ENCODE measurements at regions not wholly inside any gene's neighbourhood (a gene's known extent, or its start where the extent isn't known, plus 50 kb on each side); places are given as distances from the start of the nearest gene placed in this dataset.

GRCh38 chr3:20280257-20280656 is 94.3 kb upstream of the SGO1 start:
- H3K4me3 ChIP-seq (ENCODE audit: extremely low read depth in 1 of 4, insufficient read depth in 2 of 4, low read depth in 3 of 4, low read length in 4 of 4) = no peak overlapping the region
- no peak overlapping the region for H3K4me2 ChIP-seq (ENCODE audit: insufficient read depth in 1 of 2, low read depth in 2 of 2, low read length in 2 of 2)
- no peak overlapping the region for H2AK5ac ChIP-seq (ENCODE audit: low read depth, low read length)
- ChIA-PET POLR2A (ENCODE audit: partially characterized antibody) (no interaction called here), CTCF (ENCODE audit: partially characterized antibody) (no interaction called here)
- H4K91ac ChIP-seq (replicated peaks; ENCODE audit: insufficient read length, low read length) = no peak overlapping the region
- TF ChIP-seq CHD2 (IDR thresholded peaks at IDR 0.05; ENCODE audit: low read length) = no peak
- TF ChIP-seq, protein P1, sequence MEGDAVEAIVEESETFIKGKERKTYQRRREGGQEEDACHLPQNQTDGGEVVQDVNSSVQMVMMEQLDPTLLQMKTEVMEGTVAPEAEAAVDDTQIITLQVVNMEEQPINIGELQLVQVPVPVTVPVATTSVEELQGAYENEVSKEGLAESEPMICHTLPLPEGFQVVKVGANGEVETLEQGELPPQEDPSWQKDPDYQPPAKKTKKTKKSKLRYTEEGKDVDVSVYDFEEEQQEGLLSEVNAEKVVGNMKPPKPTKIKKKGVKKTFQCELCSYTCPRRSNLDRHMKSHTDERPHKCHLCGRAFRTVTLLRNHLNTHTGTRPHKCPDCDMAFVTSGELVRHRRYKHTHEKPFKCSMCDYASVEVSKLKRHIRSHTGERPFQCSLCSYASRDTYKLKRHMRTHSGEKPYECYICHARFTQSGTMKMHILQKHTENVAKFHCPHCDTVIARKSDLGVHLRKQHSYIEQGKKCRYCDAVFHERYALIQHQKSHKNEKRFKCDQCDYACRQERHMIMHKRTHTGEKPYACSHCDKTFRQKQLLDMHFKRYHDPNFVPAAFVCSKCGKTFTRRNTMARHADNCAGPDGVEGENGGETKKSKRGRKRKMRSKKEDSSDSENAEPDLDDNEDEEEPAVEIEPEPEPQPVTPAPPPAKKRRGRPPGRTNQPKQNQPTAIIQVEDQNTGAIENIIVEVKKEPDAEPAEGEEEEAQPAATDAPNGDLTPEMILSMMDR (IDR thresholded peaks at IDR 0.05; ENCODE audit: control extremely low read depth in 1 of 3, insufficient read depth in 1 of 3, low read depth in 1 of 3, low read length in 3 of 3) = no peak
- TF ChIP-seq KDM4A (IDR thresholded peaks at IDR 0.05; ENCODE audit: low read depth, low read length, severe bottlenecking) = no peak
- no peak overlapping the region for H2BK120ac ChIP-seq (replicated peaks; ENCODE audit: low read depth, low read length)
- H2BK5ac ChIP-seq (ENCODE audit: low read depth, low read length) = no peak overlapping the region
- no peak overlapping the region for H2BK12ac ChIP-seq (ENCODE audit: low read depth, low read length)
- DNase-seq (ENCODE audit: low read depth in 1 of 2, low spot score in 2 of 2) = no peak
- FAIRE-seq = no peak
- no peak overlapping the region for H3K4ac ChIP-seq (replicated peaks; ENCODE audit: insufficient read length, low read depth, low read length)
- H2BK20ac ChIP-seq (ENCODE audit: low read length) = no peak overlapping the region
- no peak overlapping the region for H2BK15ac ChIP-seq (ENCODE audit: low read length)
- peak overlapping the region; percentile 88 for H2AFZ ChIP-seq (ENCODE audit: low read length)
- H3K9me3 ChIP-seq (ENCODE audit: insufficient read depth in 2 of 2, low read depth in 1 of 2, low read length in 1 of 2) = peaks cover 2 to 7% of the 10 kb centered on the region in 2 experiments; a peak in 2 of 4 replicates
- H3K18ac ChIP-seq (ENCODE audit: extremely low read depth, low read length) = no peak overlapping the region
- no peak overlapping the region for H4K8ac ChIP-seq (ENCODE audit: extremely low read depth, insufficient read depth, low read length)
- H4K20me1 ChIP-seq (replicated peaks in 1 of 2; ENCODE audit: control insufficient read depth in 1 of 2, insufficient read depth in 2 of 2, low read length in 2 of 2) = no peaks in the 10 kb centered on the region
- H3K27ac ChIP-seq (ENCODE audit: low read depth, low read length) = no peak overlapping the region
- H3K56ac ChIP-seq (replicated peaks; ENCODE audit: insufficient read length, low read depth, low read length) = no peak overlapping the region
- no peak overlapping the region for H3K14ac ChIP-seq (ENCODE audit: insufficient read length)
- no peaks in the 10 kb centered on the region for H3K27me3 ChIP-seq (replicated peaks in 1 of 4; ENCODE audit: control insufficient read depth in 3 of 4, extremely low read depth in 1 of 4, insufficient read depth in 3 of 4, low read length in 3 of 4)
- no peaks in the 10 kb centered on the region for H3K79me1 ChIP-seq (ENCODE audit: low read depth, low read length)
- no peaks in the 10 kb centered on the region for H3K36me3 ChIP-seq (ENCODE audit: control insufficient read depth in 2 of 4, insufficient read depth in 4 of 4, low read length in 3 of 4)
- WGBS, 2 experiments (ENCODE audit: extremely low coverage in 1 of 2, insufficient coverage in 1 of 2, insufficient read length in 1 of 2, insufficient replicate concordance in 2 of 2, low coverage in 1 of 2, low lambda C conversion rate in 2 of 2, missing lambda C conversion rate in 1 of 2) = 95% methylated on average over 6 of the region's 7 CpGs; no CpG with 5 or more reads in 1 of the 2 experiments
- H4K5ac ChIP-seq (ENCODE audit: insufficient read length, low read depth, low read length) = no peak overlapping the region
- H3K4me1 ChIP-seq (replicated peaks in 1 of 4; ENCODE audit: control insufficient read depth in 3 of 4, insufficient read depth in 4 of 4, low read length in 3 of 4) = peaks cover 0 to 3% (median 0%) of the 10 kb centered on the region in 4 experiments; a peak in 1 of 7 replicates
- H3K23me2 ChIP-seq (ENCODE audit: low read depth, low read length) = no peaks in the 10 kb centered on the region
- no peak overlapping the region for H3K23ac ChIP-seq (ENCODE audit: insufficient read length)
- no peak overlapping the region for H3K9ac ChIP-seq (replicated peaks in 1 of 4; ENCODE audit: extremely low read depth in 1 of 4, low read depth in 3 of 4, low read length in 3 of 4)
- H3K79me2 ChIP-seq (ENCODE audit: control insufficient read depth in 1 of 2, insufficient read depth in 2 of 2, low read length in 2 of 2) = no peaks in the 10 kb centered on the region
